ENCODE measurements at regions not wholly inside any gene's neighbourhood (a gene's known extent, or its start where the extent isn't known, plus 50 kb on each side); places are given as distances from the start of the nearest gene placed in this dataset.

DNA sequence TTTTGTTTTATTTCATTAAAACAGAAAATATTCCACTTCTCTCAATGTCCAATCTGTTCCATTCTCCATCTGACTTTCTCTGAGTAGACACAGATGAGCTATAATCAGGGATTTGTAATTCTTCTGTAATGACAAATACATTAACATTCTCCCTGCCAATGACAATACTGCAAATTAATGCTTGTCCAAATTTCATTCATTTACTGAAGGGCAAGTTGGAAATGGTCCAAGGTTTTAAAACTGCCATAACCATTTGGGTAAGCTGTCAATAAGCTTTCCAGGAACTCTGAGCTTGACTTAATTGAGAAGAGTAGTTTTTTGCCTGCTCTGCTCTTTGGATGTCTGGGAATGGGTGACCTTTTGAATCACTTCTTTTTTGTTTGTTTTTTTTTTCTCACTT, 253.5 kb downstream of the DMRTA1 start:
- Histone ChIP-seq H3K27ac (no peak overlapping the region), H3K27me3 (replicated peaks; ENCODE audit: insufficient read depth) (no peaks in the 10 kb centered on the region), H3K9me3 (no peaks in the 10 kb centered on the region), H3K36me3 (no peaks in the 10 kb centered on the region), H3K4me1 (ENCODE audit: control insufficient read depth in 1 of 2, low read depth in 2 of 2) (no peaks in the 10 kb centered on the region), H3K4me3 (no peak overlapping the region)
- TF ChIP-seq, protein P1, sequence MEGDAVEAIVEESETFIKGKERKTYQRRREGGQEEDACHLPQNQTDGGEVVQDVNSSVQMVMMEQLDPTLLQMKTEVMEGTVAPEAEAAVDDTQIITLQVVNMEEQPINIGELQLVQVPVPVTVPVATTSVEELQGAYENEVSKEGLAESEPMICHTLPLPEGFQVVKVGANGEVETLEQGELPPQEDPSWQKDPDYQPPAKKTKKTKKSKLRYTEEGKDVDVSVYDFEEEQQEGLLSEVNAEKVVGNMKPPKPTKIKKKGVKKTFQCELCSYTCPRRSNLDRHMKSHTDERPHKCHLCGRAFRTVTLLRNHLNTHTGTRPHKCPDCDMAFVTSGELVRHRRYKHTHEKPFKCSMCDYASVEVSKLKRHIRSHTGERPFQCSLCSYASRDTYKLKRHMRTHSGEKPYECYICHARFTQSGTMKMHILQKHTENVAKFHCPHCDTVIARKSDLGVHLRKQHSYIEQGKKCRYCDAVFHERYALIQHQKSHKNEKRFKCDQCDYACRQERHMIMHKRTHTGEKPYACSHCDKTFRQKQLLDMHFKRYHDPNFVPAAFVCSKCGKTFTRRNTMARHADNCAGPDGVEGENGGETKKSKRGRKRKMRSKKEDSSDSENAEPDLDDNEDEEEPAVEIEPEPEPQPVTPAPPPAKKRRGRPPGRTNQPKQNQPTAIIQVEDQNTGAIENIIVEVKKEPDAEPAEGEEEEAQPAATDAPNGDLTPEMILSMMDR (IDR thresholded peaks at IDR 0.05) = no peak
- DNase-seq (ENCODE audit: low spot score) (no peak), ATAC-seq (ENCODE audit: insufficient number of reproducible peaks, low FRiP score, low read depth) (no peak)

DNA sequence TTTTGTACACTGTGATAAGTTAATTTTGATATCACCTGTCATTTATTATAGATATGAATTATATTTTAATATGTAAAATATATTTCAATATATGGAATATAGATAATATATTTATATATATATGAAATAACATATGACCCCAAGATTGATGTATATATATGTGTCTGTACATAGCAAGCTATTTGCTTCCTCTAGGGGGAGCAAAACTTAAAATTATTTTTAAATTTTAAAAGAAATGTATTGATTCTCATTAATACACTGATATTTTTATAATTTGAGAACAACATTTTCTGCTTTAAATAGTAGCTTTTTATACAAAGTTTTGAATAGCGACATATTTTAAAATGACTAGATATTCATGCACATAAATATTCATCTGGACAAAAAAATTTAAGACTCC, 272.0 kb downstream of the DMRTA1 start:
- ATAC-seq (ENCODE audit: insufficient number of reproducible peaks, low FRiP score, low read depth) (no peak), DNase-seq (ENCODE audit: low spot score) (no peak)
- H3K27ac ChIP-seq = no peak overlapping the region
- H3K27me3 ChIP-seq (replicated peaks; ENCODE audit: insufficient read depth) = no peaks in the 10 kb centered on the region
- H3K4me3 ChIP-seq = no peak overlapping the region
- H3K36me3 ChIP-seq = no peaks in the 10 kb centered on the region
- no peaks in the 10 kb centered on the region for H3K9me3 ChIP-seq
- TF ChIP-seq, protein P1 (IDR thresholded peaks at IDR 0.05) = no peak
- no peaks in the 10 kb centered on the region for H3K4me1 ChIP-seq (ENCODE audit: control insufficient read depth in 1 of 2, low read depth in 2 of 2)

- Histone ChIP-seq H3K27ac (no peak overlapping the region), H3K4me3 (no peak overlapping the region), H3K4me1 (ENCODE audit: control insufficient read depth in 1 of 2, low read depth in 2 of 2) (no peaks in the 10 kb centered on the region), H3K36me3 (no peaks in the 10 kb centered on the region), H3K9me3 (no peaks in the 10 kb centered on the region), H3K27me3 (replicated peaks; ENCODE audit: insufficient read depth) (no peaks in the 10 kb centered on the region)
- TF ChIP-seq, protein P1 (IDR thresholded peaks at IDR 0.05) = no peak
- no peak for ATAC-seq (ENCODE audit: insufficient number of reproducible peaks, low FRiP score, low read depth)
- no peak for DNase-seq (ENCODE audit: low spot score)
These were observed 275.9 kb downstream of the DMRTA1 start for GRCh38 chr9:22722492-22722891.

GRCh38 chr9:22731786-22732185, 285.2 kb downstream of the DMRTA1 start:
- Histone ChIP-seq H3K36me3 (no peaks in the 10 kb centered on the region), H3K4me3 (no peak overlapping the region), H3K27me3 (replicated peaks; ENCODE audit: insufficient read depth) (no peaks in the 10 kb centered on the region), H3K9me3 (no peaks in the 10 kb centered on the region), H3K27ac (no peak overlapping the region), H3K4me1 (ENCODE audit: control insufficient read depth in 1 of 2, low read depth in 2 of 2) (no peaks in the 10 kb centered on the region)
- TF ChIP-seq, protein P1 (IDR thresholded peaks at IDR 0.05) = no peak
- no peak for DNase-seq (ENCODE audit: low spot score)
- ATAC-seq (ENCODE audit: insufficient number of reproducible peaks, low FRiP score, low read depth) = no peak

DNA sequence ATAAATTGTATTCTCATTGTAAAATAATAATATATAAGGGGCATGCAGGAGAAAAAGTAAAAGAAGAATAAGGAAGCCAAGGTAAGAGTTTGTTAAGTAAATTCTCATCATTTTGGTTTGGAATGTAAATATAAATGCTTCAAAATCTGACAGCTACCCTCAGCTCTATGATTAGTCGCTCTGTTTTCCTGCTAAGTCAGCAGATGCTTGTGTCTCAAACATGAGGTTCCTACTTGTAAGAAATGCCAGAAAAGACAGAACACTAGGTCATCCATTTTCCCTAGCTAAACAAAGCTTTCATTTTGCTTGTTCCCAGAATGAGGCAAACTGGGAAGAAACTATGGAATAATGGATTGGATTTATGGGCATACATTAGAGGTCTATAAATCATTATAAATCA, 293.1 kb downstream of the DMRTA1 start:
- H3K4me1 ChIP-seq (ENCODE audit: control insufficient read depth in 1 of 2, low read depth in 2 of 2) = no peaks in the 10 kb centered on the region
- no peak for DNase-seq (ENCODE audit: low spot score)
- H3K9me3 ChIP-seq = no peaks in the 10 kb centered on the region
- no peak for ATAC-seq (ENCODE audit: insufficient number of reproducible peaks, low FRiP score, low read depth)
- TF ChIP-seq, protein P1 (IDR thresholded peaks at IDR 0.05) = no peak
- H3K4me3 ChIP-seq = no peak overlapping the region
- no peaks in the 10 kb centered on the region for H3K27me3 ChIP-seq (replicated peaks; ENCODE audit: insufficient read depth)
- H3K36me3 ChIP-seq = no peaks in the 10 kb centered on the region
- H3K27ac ChIP-seq = no peak overlapping the region

Data from thoracic aorta (tissue), 2 donors.